Brain microvascular endothelial cell (primary cell): ENCODE measurements at regions not wholly inside any gene's neighbourhood (a gene's known extent, or its start where the extent isn't known, plus 50 kb on each side); places are given as distances from the start of the nearest gene placed in this dataset.

Experiments
- DNase-seq: peaks from one replicate; pipeline ENCODE4 v3.0.0-alpha.2; 2020
- H3K27ac ChIP-seq: fragments of 250-450 bp; sonication (Bioruptor Pico); 2 replicates; pipeline ENCODE4 v1.5.1; 2020; ENCODE audit warnings: mild to moderate bottlenecking, moderate library complexity
- H3K27me3 ChIP-seq: fragments of 250-450 bp; sonication (Bioruptor Pico); replicated peaks from 2 replicates; pipeline ENCODE4 v1.5.1; 2020; ENCODE audit warnings: mild to moderate bottlenecking
- H3K36me3 ChIP-seq: fragments of 250-450 bp; sonication (Bioruptor Pico); replicated peaks from 2 replicates; pipeline ENCODE4 v1.5.1; 2020; ENCODE audit warnings: mild to moderate bottlenecking
- H3K4me3 ChIP-seq: 2 replicates; pipeline ENCODE4 v1.5.1; 2011; ENCODE audit warnings: low read depth, mild to moderate bottlenecking, control low read depth, low read length, moderate library complexity
- in situ Hi-C: cut with HindIII; loops from 2 replicates; pipeline ENCODE4 v1.10.0; 2017; ENCODE audit warnings: low sequenced_read_pairs, low pct_ligation_motif_present
- TF ChIP-seq, protein P1 (sequence below): IDR thresholded peaks from 2 replicates; pipeline ENCODE4 v1.5.1; 2011; ENCODE audit warnings: low read depth, mild to moderate bottlenecking, moderate library complexity, low read length, control low read depth, inconsistent platforms; ENCODE audit errors: missing control alignments

DNA sequence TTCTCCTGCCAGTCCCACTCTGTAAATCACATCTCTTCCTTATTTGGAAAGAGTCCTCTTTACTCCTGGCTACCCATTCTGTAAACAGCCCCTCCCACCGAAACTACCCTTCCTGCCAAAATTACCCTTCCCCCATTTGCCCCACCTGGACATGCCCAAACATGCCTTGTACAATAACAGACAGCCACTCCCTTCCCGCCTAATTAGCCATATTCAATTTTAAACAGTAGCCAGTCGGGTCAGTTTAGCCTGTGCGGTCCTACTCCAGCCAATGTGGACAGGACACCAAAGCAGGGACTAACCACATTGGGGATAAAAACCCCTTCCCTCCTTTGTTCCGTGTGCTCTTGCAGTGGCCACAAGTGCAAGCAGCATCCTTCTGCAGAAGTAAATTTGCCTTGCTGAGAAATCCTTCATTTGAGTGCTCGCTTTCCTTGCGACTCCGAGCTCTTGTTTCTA, 56.3 kb upstream of the MAP10 start:
- TF ChIP-seq, protein P1, sequence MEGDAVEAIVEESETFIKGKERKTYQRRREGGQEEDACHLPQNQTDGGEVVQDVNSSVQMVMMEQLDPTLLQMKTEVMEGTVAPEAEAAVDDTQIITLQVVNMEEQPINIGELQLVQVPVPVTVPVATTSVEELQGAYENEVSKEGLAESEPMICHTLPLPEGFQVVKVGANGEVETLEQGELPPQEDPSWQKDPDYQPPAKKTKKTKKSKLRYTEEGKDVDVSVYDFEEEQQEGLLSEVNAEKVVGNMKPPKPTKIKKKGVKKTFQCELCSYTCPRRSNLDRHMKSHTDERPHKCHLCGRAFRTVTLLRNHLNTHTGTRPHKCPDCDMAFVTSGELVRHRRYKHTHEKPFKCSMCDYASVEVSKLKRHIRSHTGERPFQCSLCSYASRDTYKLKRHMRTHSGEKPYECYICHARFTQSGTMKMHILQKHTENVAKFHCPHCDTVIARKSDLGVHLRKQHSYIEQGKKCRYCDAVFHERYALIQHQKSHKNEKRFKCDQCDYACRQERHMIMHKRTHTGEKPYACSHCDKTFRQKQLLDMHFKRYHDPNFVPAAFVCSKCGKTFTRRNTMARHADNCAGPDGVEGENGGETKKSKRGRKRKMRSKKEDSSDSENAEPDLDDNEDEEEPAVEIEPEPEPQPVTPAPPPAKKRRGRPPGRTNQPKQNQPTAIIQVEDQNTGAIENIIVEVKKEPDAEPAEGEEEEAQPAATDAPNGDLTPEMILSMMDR: no peak
- H3K4me3 ChIP-seq: no peak overlapping the region
- in situ Hi-C loops: no loop called here
- H3K27me3 ChIP-seq: no peaks in the 10 kb centered on the region
- H3K36me3 ChIP-seq: no peaks in the 10 kb centered on the region
- no peak for DNase-seq
- H3K27ac ChIP-seq: no peak overlapping the region

DNA sequence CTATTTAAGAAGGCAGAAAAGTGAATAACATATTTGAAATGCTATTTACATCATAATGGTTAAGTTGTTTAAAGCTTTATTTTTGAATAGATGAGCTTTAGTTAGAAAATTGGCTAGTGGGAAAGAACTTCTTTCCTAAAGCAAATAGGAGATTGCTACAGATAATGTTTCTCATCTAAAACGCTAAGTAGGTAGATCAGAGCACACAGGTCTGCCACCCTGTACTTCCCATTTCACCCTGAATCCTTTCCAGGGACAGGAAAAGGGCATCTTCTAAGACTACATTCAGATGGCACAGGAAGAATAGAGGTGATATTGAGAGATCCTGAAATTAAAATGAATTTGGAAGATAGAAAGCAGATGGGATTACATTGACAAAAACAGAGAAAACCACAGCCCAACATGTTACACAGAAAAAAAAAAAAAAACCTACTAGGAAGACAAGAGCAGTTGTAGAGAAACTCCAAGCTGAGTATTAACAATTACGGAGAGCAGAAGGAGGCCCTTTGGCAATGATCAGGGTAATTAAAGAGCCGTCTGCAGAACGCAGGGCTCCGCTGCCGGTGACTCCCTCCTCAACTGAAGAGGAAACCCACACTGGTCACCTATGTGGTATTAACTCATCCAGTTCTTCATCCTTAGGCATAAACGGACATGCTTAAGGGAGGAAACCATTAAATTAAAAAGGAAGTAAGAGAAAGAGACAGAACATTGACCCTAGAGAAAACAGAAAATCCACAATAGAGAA, 53.6 kb upstream of the MAP10 start:
- H3K36me3 ChIP-seq: no peaks in the 10 kb centered on the region
- H3K27me3 ChIP-seq: no peaks in the 10 kb centered on the region
- DNase-seq: no peak
- TF ChIP-seq, protein P1: no peak
- H3K27ac ChIP-seq: no peak overlapping the region
- no peak overlapping the region for H3K4me3 ChIP-seq
- in situ Hi-C loops: no loop called here

DNA sequence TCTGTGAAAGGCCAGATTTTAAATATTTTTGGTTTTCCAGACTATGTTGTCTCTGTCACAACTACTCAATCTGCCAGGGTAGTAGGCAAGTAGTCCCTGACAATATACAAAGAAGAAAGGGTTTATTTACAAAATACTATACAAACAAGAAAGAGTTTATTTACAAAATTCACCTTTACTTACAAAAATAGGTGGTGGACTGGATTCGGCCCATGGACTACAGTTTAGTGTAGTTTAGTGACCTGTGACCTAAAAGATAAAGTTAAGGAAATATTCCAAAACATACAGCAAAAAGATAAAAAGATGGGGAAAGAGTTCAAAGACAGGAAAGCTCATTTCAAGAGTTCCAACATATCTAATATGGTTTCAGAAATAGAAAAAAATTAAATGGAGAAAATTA, 52.9 kb upstream of the MAP10 start:
- TF ChIP-seq, protein P1: no peak

DNA sequence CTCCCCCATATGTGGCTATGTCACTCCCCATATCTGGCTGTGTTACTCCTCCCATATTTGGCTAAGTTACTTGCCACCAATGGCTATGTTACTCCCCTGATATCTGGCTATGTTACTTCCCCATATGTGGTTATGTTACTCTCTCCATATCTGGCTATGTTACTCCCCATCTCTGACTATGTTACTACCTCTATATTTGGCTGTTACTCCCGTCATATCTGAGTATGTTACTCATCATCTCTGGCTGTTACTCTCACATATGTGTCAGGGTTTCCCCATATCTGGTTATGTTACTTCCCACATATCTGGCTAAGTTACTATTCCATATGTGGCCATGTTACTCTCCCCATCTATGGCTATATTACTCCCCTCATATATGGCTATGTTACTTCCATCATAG, 50.3 kb upstream of the MAP10 start:
- H3K27ac ChIP-seq: no peak overlapping the region
- in situ Hi-C loops: no loop called here
- DNase-seq: no peak
- H3K27me3 ChIP-seq: no peaks in the 10 kb centered on the region
- H3K4me3 ChIP-seq: no peak overlapping the region
- TF ChIP-seq, protein P1: no peak
- no peaks in the 10 kb centered on the region for H3K36me3 ChIP-seq

More for the DNA sequence above, 52.9 kb upstream of the MAP10 start:
- H3K27me3 ChIP-seq: no peaks in the 10 kb centered on the region
- H3K4me3 ChIP-seq: no peak overlapping the region
- no peaks in the 10 kb centered on the region for H3K36me3 ChIP-seq
- in situ Hi-C loops: no loop called here
- H3K27ac ChIP-seq: no peak overlapping the region
- no peak for DNase-seq
